ENCODE measurements at regions not wholly inside any gene's neighbourhood (a gene's known extent, or its start where the extent isn't known, plus 50 kb on each side); places are given as distances from the start of the nearest gene placed in this dataset.

- DNase-seq = no peak
Measured at GRCh38 chr15:95816591-95816990, 513.9 kb upstream of the NR2F2 start.

- DNase-seq = no peak
Measured at GRCh38 chr15:95822961-95823360, 507.5 kb upstream of the NR2F2 start.

- DNase-seq = no peak
Measured at GRCh38 chr15:95825208-95825607, 505.3 kb upstream of the NR2F2 start.

GRCh38 chr15:95825671-95826411 is 504.7 kb upstream of the NR2F2 start:
- DNase-seq = no peak

- DNase-seq = no peak
Measured at GRCh38 chr15:95826412-95827195, 503.9 kb upstream of the NR2F2 start.

- no peak for DNase-seq
Measured at GRCh38 chr15:95829062-95829461, 501.4 kb upstream of the NR2F2 start.

GRCh38 chr15:95830281-95830680 is 500.2 kb upstream of the NR2F2 start:
- DNase-seq = no peak

- DNase-seq = no peak
Measured at GRCh38 chr15:95832668-95833067, 497.8 kb upstream of the NR2F2 start.

GRCh38 chr15:95834028-95834804 is 496.3 kb upstream of the NR2F2 start:
- no peak for DNase-seq

- DNase-seq = no peak
Measured at GRCh38 chr15:95836536-95836935, 494.0 kb upstream of the NR2F2 start.

- no peak for DNase-seq
Measured at GRCh38 chr15:95837341-95838004, 493.0 kb upstream of the NR2F2 start.

GRCh38 chr15:95839367-95839782 is 491.1 kb upstream of the NR2F2 start:
- DNase-seq = no peak

GRCh38 chr15:95840004-95840403 is 490.5 kb upstream of the NR2F2 start:
- no peak for DNase-seq

GRCh38 chr15:95840855-95841254 is 489.6 kb upstream of the NR2F2 start:
- DNase-seq = no peak

GRCh38 chr15:95842576-95842975 is 487.9 kb upstream of the NR2F2 start:
- DNase-seq = no peak

GRCh38 chr15:95843241-95843910 is 487.1 kb upstream of the NR2F2 start:
- DNase-seq = no peak

- no peak for DNase-seq
Measured at GRCh38 chr15:95845862-95846515, 484.5 kb upstream of the NR2F2 start.

GRCh38 chr15:95848126-95848525 is 482.4 kb upstream of the NR2F2 start:
- no peak for DNase-seq

GRCh38 chr15:95850837-95851236 is 479.7 kb upstream of the NR2F2 start:
- DNase-seq = no peak

GRCh38 chr15:95853350-95853749 is 477.1 kb upstream of the NR2F2 start:
- DNase-seq = no peak

GRCh38 chr15:95857124-95857757 is 473.3 kb upstream of the NR2F2 start:
- DNase-seq = no peak

Data from activated T-cell treated with anti-CD3 and anti-CD28 coated beads for 4 hours (primary cell).